ENCODE measurements at regions not wholly inside any gene's neighbourhood (a gene's known extent, or its start where the extent isn't known, plus 50 kb on each side); places are given as distances from the start of the nearest gene placed in this dataset.
A peak's percentile ranks its signal among the peaks of the same experiment; 100 is the strongest.

DNA sequence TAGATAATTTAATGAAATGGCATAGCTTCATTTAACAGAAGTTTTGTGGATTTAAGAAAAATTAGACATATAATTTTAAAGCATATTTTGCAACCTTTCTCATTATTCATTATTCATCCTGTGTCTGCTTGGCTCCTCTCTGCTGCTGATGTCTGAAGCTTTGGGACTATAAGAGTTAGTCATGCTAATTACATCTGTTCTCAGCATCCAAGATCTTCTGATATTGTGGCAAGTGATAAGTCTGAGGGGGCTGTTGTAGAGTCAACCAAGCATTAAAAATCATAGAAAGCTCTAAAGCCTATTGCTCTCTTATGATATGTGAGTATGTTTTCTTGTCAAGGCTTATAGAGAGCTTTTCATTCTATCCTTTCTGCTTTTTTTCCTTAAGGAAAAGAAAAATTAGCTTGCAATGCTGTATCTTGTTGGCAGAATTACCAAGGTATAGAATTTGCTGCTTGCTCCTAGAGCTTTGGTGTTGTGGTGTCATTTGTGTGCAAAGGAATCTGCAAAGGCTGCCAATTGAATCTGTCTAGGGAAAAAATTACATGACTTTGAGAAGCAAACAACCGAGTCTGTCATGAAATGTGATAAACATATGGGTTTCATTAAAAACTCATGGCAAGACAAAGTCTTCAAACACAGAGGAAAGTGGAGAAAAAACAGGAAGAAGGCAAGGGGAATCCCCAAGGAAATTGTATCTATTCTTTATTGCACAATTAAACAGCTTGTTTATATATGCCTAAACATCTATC, 156.1 kb upstream of the DAB2 start:
- DNase-seq = no peak

DNA sequence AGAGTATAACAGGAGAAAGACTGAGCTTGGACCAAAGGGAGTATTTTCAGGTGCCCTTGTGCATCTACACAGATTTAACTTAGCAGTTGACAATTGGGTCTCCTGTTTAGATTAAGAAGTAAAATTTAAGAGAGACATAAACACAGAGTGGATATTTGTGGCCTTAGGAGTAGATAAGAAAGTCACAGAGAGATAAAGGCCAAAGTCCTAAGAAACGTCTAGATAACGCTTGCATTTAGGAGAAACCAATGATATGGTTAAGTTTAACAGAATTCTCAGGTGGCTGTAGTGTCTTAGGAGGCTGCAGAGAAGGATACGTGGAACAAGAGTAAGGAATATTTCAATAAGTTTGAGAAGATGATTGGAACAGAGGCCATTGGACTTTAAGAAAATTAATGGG, 155.0 kb upstream of the DAB2 start:
- no peak for DNase-seq

DNA sequence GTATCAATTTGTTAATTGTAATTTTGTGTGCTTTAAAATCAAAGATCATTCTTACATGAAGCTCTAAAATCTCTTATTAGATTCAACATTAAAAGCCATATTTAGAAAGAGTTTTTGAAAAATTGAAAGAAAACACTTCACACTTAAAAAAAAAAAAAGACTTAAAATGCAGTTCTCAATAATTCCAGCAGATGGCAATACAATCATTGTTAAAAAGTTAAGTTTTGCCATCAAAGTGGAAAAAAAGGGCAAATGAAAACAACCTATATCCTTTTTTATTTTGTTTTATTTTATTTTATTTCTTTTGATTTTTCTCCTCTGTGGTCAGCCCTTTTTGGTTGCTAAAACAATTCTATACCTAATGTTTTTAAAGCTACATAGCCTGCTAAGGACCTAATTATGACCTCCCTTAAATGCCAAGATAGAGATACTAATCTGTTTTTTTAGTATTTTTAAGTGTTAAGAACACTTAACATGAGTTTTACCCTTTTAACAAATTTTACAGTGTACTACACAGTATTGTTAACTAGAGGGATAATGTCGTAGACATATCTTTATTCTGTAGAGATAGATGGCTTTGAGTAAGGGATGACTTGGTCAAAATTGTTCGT, 154.2 kb upstream of the DAB2 start:
- peak in 1 of 2 donors; percentile 13 for DNase-seq

DNA sequence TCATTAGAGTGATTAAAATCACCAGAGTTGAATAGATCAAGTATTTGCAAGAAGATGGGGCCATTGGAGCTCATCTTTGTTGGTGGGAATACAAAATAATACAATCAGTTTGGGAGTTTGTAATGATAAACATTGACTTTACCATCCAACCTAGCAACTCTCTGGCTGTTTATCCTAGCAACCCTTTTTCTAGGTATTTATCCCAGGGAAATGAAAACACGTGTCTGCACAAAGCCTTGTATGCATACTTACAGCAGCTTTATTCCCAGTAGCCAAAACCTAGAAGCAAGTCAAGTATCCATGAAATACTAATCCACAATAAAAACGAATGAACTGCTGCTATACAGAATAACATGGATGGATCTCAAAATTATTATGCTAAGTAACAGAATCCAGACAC, 152.7 kb upstream of the DAB2 start:
- no peak for DNase-seq

DNA sequence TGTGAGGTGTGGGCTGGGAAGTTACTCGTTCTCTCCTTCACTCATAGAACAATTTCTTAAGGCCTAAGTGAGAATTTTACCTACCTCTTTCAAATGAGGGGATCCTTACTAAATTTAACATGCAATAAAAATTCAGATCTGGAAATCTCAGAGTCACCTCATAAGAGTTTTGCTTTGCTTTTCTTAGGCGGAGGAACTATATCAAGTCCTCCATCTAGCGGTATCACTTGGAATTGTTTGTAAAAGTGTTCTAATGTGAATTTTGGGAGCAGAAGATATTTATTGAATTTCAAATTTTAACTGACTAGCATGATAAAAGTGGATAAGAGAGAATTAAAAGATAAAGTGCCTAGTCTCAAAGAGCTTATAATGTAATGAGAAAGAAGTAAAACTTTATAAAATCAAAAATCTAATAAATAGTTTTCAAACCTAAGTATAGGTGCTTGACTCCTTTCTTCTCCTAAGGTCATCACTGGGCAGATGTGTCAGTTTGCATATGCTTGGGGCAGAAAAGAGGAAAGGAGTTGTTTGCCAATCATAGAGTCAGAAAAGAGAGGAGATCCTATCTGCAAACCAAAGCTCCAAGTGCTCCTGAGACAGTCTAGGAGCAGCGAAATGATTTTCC, 145.7 kb upstream of the DAB2 start:
- DNase-seq = peak in 1 of 2 donors; percentile 29

DNA sequence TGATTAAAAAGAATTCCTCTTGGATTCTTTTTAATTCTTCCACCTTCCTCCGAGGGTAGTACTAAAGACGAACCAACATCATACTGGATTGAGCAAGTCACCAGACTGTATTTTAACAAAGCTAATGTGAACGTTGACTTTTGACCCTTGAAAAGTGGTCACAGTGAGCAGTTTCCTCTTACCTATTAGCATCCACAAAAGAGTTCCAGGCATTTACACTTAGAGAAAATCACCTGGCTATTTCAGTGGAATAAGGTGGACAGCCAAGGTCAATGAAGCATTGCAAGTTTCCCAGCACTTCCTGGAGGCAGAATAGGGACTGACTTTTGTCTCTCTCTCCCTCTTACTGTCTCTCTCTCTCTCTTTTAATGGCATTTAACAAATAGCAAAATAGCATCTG, 145.1 kb upstream of the DAB2 start:
- no peak for DNase-seq

DNA sequence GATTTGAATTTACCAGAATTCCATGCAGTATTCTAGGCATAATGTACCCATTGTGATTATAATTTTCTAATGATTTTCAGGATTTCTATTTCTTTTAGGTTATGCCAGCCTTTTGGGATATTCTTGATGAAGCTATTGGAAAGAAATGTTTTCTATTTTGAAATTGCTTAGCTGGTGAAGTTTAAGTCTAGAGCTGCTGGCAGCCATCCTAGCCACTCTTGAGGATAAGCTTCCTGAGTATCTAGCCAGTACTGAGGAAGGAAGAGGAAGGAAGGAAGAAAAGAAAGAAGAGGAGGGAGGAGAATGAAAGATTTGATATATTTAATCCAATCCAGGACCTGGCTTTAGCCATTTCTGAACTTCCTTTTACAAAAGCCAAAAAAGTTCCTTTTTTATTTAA, 142.1 kb upstream of the DAB2 start:
- DNase-seq = no peak

DNA sequence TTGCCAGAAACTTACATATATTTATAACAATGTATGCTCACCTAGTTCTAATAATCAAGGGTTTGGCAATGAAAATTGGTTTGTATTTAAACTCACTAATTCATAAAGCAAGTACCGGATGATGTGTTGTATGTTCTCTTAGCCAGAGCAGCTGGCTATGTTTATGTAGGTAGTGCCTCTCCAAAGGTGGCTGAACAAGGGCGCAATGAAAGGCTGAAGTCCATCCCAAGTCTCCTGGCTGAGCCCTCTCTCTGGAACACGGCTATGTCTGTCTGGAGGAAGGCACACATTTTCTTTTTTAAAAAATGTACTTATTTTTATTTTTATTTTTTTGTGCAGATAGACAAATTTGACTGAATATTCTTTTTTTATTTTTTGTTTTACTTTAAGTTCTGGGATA, 141.2 kb upstream of the DAB2 start:
- DNase-seq = no peak

DNA sequence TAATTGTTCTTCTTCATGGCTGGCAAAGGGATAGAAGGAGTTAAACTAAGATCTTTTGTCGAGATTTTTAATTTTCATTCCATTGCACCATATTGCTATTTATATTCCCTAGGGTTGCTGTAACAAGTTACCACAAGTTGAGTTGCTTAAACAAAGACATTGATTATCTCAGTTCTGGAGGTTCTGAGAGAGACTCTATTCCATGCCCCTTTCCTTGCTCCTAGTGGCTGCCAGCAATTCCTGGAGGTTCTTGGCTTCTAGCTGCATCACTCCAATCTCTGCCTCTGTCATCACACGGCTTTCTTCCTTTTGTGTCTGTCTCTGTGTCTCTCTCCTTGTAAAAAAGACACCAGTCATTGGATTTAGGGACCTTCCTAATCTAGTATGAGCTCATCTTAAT, 136.6 kb upstream of the DAB2 start:
- no peak for DNase-seq

DNA sequence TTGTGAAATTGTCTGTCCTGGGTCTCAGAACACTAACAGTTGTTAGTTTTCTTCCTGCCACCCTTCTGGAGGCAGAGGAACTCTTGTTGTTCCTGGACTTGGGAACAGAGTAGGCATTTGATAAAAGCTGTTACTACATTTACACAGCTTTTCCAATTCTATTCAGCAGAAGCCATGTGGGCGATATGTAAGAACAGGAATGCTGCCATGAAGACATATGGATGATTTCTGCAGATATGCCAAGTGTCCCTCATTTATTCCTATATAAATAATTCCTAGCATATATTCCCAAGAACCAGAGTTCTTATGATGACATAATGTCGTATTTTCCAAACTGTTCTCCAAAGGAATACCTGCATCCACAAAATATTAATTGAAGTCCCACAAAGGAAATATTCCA, 135.9 kb upstream of the DAB2 start:
- no peak for DNase-seq

DNA sequence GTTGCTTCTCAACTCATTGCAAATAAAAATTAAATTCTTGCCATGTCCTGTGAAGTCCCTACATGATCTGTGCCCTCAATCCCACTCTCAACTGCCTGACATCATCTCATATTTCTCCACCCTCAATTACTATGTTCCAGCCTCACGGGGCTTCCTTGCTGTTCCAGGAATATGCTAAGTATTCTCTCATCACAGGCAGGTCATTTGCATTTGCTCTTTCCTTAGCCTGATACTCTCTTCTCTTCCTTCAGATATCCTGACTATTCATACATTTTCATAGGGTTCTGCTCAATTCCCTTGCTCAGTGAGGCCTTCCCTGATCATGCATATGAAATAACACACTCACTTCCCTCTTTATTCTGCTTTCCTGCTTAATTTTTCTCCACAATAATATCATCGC, 135.1 kb upstream of the DAB2 start:
- DNase-seq = no peak

DNA sequence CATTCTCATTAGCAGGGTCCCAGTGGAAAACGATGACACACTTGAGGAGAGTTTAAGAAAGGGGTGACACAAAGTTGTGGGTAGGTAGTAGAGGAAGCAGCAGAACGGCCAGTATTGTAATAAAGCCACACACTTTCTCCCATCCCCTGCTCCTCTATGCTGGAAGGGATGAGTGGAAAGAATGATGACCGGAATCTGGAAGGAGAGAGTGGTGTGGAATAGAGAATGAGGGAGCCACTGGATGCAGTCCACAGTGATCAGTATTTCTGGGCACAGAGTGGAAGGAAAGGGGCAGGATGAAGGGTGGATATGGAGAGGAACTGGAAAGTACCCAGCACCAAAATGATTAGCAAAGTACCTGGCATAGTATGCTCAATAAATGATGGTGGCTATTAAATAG, 133.8 kb upstream of the DAB2 start:
- DNase-seq = no peak

DNA sequence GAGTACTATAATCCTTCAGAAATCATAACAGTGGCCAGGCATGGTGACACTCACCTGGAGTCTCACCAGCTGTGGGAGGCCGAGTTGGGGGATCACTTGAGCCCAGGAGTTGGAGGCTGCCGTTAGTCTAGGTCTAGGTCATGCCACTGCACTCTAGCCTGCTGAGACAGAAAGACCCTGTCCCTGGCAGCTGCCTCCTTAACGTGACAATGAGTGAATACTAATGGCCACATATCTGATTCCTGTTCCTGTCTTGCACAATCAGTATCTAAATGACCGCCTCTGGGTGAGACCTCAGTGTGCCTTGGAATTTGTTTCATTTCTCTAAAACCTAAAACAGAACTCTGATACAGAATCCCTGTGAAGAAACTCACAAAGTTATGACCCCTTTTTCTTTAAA, 131.0 kb upstream of the DAB2 start:
- no peak for DNase-seq

DNA sequence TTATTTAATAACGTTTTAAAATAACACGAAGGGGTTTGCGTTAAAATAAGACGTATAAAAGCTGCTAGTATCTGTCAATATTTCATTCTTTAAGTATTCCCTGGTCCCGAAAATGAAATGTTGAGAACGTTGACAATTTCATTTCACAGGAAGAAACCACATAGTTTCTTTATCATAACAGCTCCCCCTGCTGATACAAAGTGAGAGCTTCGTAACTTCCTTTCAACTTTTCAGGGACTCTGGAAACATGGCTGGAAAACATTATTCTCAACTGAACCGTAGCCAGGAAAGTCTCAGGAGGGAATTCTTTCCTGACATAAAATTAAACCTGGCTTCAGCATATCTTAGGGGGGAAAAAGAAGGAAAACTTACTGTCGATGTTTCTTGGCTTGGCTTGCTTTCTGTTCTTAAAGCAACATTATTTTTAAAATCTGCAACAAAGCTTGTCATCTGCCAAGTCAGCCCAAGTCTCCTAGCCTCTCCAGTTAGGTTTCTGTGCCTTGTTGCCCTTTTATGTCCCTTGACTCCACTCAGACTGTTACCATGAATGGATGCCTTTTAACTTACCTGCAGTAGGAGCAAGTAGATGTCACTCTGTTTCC, 122.9 kb upstream of the DAB2 start:
- peak in 1 of 2 donors; percentile 45 for DNase-seq

DNA sequence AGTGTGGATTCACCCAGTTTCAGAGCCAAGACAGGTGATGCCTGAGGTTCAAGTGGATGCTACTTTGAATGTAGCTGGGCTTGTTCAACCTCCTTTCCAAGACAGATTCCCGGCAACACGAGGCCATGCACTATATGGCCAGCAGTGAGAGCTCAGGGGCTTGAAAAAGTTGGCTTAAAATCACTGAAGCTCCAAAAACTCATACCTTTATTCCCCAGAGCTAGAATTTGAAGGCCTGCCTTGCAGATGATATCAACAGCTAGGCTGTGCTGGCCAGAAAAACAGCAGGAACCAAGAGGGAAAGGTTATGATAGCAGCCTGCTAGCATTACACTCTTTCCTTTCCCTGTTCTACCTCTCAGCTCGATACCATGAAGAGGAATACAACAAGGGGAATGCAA, 120.2 kb upstream of the DAB2 start:
- no peak for DNase-seq

DNA sequence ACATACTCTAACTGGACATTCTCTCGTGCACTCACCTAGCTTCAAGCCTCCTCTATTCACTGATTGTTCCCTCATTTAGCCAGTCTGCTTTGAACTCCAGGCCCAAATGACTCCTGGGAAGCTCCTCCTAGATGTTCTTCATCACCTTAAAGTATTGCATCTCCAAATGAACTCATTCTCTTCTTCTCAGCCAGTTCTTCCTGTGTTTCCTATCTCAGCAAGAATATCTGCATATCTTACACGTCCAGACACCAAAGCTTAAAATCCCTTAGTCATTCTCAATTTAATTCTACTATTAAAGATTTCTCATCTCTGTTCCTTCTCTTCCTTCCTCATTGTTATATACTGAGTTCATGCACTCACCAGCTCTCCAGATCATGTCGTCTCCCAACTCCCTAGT, 118.6 kb upstream of the DAB2 start:
- no peak for DNase-seq

DNA sequence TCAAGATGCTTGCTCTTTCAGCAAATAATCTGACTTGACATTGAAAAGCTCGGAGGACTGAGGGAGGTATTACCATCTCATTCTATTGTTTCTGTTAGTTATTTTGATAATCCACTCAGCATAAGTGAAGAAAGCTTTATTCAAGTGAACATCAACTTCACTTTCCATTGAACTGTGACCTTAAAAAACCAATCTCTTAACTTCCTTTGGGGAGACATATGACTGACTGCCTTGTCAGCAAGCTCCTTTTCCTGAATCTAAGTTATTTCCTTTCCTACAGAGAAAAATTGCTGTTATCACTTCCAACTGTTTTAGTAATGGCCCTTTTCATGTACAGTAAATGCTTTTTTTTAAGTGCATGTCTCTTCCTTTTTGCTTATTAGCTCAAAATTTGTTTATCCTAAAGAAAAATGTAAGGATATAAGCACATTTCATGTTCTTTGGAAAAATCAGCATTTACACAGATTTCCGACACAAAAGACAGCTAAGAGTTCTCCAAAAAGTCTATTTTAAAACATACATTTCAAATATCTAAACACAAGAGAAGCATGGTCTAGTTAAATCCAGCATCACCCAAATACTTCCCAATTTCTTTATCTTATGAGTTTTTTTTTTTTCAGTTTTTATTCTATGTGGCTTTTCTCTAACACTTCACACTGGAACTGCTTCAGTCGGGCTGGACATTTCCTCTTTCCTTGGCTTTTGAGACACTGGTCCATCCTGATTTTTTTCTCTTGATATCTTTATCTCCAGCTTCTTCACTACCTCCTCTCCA, 117.9 kb upstream of the DAB2 start:
- DNase-seq = no peak

DNA sequence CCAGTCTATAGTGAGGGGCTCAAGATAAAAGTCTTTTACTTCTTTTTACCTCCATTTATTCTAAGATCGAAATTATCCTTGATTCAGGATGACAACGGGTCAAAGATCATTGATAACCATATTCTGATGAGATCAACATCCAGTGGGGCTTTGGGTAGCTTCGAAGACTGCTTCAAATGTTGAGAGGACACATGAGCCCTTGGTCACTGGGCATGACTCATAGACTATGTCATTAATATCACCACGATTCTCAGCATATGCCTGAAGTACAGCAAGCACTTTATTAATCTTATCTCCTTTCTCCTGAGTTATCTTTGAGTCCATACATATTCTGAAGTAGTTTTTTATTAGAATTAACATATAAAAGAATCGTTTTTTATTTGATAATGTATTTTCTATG, 117.1 kb upstream of the DAB2 start:
- DNase-seq = no peak

DNA sequence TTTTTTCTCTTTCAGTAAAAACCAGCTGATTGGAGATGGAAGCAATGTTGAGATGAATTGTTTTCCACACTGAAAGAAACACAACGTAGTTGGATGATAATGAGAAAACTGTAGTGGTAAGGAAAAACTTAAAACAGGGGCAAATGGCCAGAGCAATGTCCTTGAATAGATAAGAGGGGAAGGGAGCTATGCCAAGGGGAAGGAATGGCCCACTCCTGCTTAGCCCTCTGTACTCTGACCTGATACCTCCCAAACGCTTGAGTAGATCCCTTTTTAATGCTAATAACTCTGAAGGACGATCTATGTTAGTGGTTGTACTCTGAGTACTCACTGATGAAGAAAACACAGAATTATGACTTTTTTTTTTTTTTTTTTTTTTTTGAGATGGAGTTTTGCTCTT, 114.7 kb upstream of the DAB2 start:
- DNase-seq = no peak

DNA sequence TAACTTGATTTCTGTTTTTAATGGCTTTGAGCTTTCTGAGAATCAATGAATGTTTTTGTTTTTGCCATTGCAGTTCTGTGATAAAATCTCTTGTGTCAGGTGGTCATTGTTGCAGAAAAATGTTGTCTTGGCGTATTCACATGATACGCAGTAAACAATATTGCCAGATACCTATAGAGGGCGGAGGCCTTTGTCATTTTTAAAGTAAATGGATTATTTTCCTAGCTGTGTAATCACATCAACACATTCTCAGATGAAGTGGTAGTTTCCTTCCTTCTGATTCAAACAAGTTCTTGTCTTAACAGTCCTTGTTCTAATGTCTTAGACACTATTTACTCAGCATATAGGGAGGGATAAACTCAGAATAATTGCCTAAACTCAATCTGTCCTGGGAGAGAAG, 109.9 kb upstream of the DAB2 start:
- no peak for DNase-seq

DNA sequence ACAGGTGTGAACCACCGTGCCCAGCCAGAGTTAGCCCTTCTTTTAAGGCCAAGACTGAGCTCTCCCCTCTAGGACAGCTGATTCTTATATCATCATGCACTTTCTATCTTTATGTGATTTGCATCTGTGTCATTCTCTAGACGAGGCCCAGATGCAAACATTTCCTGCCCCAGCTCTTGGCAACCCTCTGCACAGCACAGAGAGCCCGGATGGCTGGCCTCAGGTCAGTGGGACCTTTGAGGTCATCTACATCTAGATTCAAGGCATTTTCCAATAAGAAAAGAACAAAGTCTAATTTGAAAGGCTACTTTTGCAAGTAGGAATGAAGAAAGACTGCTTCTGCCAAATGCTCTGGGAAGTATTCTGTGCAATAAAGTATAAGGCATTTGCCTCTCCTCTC, 109.0 kb upstream of the DAB2 start:
- no peak for DNase-seq

DNA sequence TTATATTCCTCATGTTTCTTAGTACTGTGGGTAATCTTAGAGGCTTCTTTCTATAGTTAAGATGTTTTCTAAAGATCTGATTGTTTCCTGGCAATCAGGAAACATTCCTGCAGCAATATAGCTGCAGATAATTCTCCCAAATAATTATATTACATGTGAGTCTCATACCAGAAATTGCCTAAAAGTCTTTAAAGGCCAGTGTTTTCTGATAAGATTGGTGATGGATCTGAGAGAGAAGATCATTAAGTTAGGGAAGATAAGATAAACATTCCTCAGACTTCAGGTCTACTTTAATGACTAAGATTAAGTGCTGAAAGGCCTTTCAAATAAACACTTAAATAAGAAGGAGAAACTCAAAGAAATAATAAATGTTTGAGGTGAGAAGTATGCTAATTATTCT, 107.7 kb upstream of the DAB2 start:
- no peak for DNase-seq

DNA sequence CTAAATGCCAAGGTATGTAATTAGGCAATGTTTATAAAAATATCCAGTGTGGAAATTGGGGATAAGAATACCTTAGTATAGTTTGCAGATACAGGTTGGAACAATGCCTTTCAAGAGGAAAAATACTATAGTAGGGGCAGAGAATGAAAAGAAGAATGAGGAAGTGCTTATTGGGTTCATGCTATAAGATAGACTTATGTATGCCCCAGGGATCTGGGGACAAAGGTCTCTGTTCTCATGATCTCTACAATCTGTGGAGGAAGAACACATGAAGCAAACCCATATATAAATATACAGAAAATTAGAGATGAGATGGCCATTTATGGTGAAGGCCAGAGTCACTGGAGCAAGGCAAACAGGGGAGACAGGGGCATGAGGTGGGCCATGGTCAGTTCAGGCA, 106.5 kb upstream of the DAB2 start:
- no peak for DNase-seq

Measured in CD4-positive, alpha-beta T cell treated with Interleukin-1 beta for 1 hour (primary cell).